ENCODE measurements at regions not wholly inside any gene's neighbourhood (a gene's known extent, or its start where the extent isn't known, plus 50 kb on each side); places are given as distances from the start of the nearest gene placed in this dataset.

- H3K4me3 ChIP-seq (ENCODE audit: control insufficient read depth, low read depth, low read length) = no peak overlapping the region
- TF ChIP-seq CTCF (conservative IDR thresholded peaks at IDR 0.05; ENCODE audit: control insufficient read depth, insufficient read depth, low read depth, low read length) = no peak
- no peak for DNase-seq (ENCODE audit: low read depth)
Observed at GRCh38 chr14:54223831-54224402, 172.9 kb upstream of the CDKN3 start.

- no peak overlapping the region for H3K4me3 ChIP-seq (ENCODE audit: control insufficient read depth, low read depth, low read length)
- TF ChIP-seq CTCF (conservative IDR thresholded peaks at IDR 0.05; ENCODE audit: control insufficient read depth, insufficient read depth, low read depth, low read length) = no peak
- DNase-seq (ENCODE audit: low read depth) = no peak
Observed at GRCh38 chr14:54225457-54226060, 171.2 kb upstream of the CDKN3 start.

- DNase-seq (ENCODE audit: low read depth) = peak; percentile 60
- H3K4me3 ChIP-seq (ENCODE audit: control insufficient read depth, low read depth, low read length) = no peak overlapping the region
- TF ChIP-seq CTCF (conservative IDR thresholded peaks at IDR 0.05; ENCODE audit: control insufficient read depth, insufficient read depth, low read depth, low read length) = no peak
Observed at GRCh38 chr14:54226103-54226502, 170.7 kb upstream of the CDKN3 start.

GRCh38 chr14:54226558-54226957 lies 170.2 kb upstream of the CDKN3 start:
- no peak for TF ChIP-seq CTCF (conservative IDR thresholded peaks at IDR 0.05; ENCODE audit: control insufficient read depth, insufficient read depth, low read depth, low read length)
- no peak for DNase-seq (ENCODE audit: low read depth)
- no peak overlapping the region for H3K4me3 ChIP-seq (ENCODE audit: control insufficient read depth, low read depth, low read length)

- DNase-seq (ENCODE audit: low read depth) = no peak
- TF ChIP-seq CTCF (conservative IDR thresholded peaks at IDR 0.05; ENCODE audit: control insufficient read depth, insufficient read depth, low read depth, low read length) = no peak
- no peak overlapping the region for H3K4me3 ChIP-seq (ENCODE audit: control insufficient read depth, low read depth, low read length)
Observed at GRCh38 chr14:54229136-54229535, 167.7 kb upstream of the CDKN3 start.

GRCh38 chr14:54230645-54231044 lies 166.2 kb upstream of the CDKN3 start:
- no peak overlapping the region for H3K4me3 ChIP-seq (ENCODE audit: control insufficient read depth, low read depth, low read length)

More at GRCh38 chr14:54230645-54231044, 166.2 kb upstream of the CDKN3 start:
- DNase-seq (ENCODE audit: low read depth) = no peak
- no peak for TF ChIP-seq CTCF (conservative IDR thresholded peaks at IDR 0.05; ENCODE audit: control insufficient read depth, insufficient read depth, low read depth, low read length)

Measured in fibroblast of mammary gland (primary cell).